SK-N-SH treated with all-trans-retinoic acid at 6 μM for 48 hours (cell line): ENCODE measurements at regions not wholly inside any gene's neighbourhood (a gene's known extent, or its start where the extent isn't known, plus 50 kb on each side); places are given as distances from the start of the nearest gene placed in this dataset.
"Not testable (repeated sequence)": the region's sequence is repeated elsewhere in the genome, so short reads cannot be mapped to it uniquely, and the experiment has no call there.

Experiments
- ATAC-seq: fragments of 200-7000 bp; cut with Tn5 transposase; 3 replicates; pipeline ENCODE4 v1.9.1; 2020; ENCODE audit warnings: mild to moderate bottlenecking, moderate library complexity
- ARNTL ChIP-seq: fragments of 450-650 bp; formaldehyde crosslinking; IDR thresholded peaks from 2 replicates; pipeline ENCODE4 v1.5.0; 2020; ENCODE audit warnings: low read depth, mild to moderate bottlenecking, moderate library complexity, borderline replicate concordance
- BACH2 ChIP-seq: fragments of 250-450 bp; sonication (Bioruptor Pico); IDR thresholded peaks from 2 replicates; pipeline ENCODE4 v1.9.0; 2021; ENCODE audit warnings: mild to moderate bottlenecking, borderline replicate concordance
- CSDC2 ChIP-seq: fragments of 250-450 bp; sonication (Bioruptor Pico); IDR thresholded peaks from 2 replicates; pipeline ENCODE4 v1.5.0; 2020; ENCODE audit warnings: mild to moderate bottlenecking, moderate library complexity
- ESRRG ChIP-seq: fragments of 250-450 bp; sonication (Bioruptor Pico); IDR thresholded peaks from 2 replicates; pipeline ENCODE4 v1.6.1; 2021; ENCODE audit warnings: mild to moderate bottlenecking
- GLIS3 ChIP-seq: fragments of 250-450 bp; sonication (Bioruptor Pico); IDR thresholded peaks from 2 replicates; pipeline ENCODE4 v1.5.0; 2020; ENCODE audit warnings: mild to moderate bottlenecking, moderate library complexity
- ISL1 ChIP-seq: fragments of 250-450 bp; sonication (Bioruptor Pico); IDR thresholded peaks from 2 replicates; pipeline ENCODE4 v2.1.2; 2022; ENCODE audit warnings: mild to moderate bottlenecking, moderate library complexity
- OSR1 ChIP-seq: fragments of 250-450 bp; sonication (Bioruptor Pico); IDR thresholded peaks from 2 replicates; pipeline ENCODE4 v1.8.0; 2022; ENCODE audit warnings: moderate library complexity, mild to moderate bottlenecking, inconsistent platforms
- SNAI2 ChIP-seq: fragments of 250-450 bp; sonication (Bioruptor Pico); IDR thresholded peaks from 2 replicates; pipeline ENCODE4 v1.5.0; 2020; ENCODE audit warnings: mild to moderate bottlenecking, moderate library complexity
- TCF4 ChIP-seq: fragments of 250-450 bp; sonication (Bioruptor Pico); IDR thresholded peaks from 2 replicates; pipeline ENCODE4 v1.8.0; 2021; ENCODE audit warnings: mild to moderate bottlenecking, moderate library complexity, borderline replicate concordance
- TOX ChIP-seq: fragments of 250-450 bp; sonication (Bioruptor Pico); IDR thresholded peaks from 2 replicates; pipeline ENCODE4 v1.8.0; 2021; ENCODE audit warnings: mild to moderate bottlenecking, moderate library complexity, borderline replicate concordance
- ZC3H10 ChIP-seq: fragments of 250-450 bp; sonication (Bioruptor Pico); IDR thresholded peaks from 2 replicates; pipeline ENCODE4 v1.5.1; 2021; ENCODE audit warnings: mild to moderate bottlenecking, moderate library complexity
- ZNF565 ChIP-seq: fragments of 450-650 bp; formaldehyde crosslinking; conservative IDR thresholded peaks from 2 replicates; pipeline ENCODE4 v1.5.0; 2020; ENCODE audit warnings: low read depth, mild to moderate bottlenecking, moderate library complexity
- ZNF70 ChIP-seq: fragments of 450-650 bp; formaldehyde crosslinking; IDR thresholded peaks from 2 replicates; pipeline ENCODE4 v1.5.0; 2020; ENCODE audit warnings: mild to moderate bottlenecking, moderate library complexity
- ZNF8 ChIP-seq: fragments of 450-650 bp; formaldehyde crosslinking; IDR thresholded peaks from 2 replicates; pipeline ENCODE4 v1.5.0; 2020; ENCODE audit warnings: mild to moderate bottlenecking, moderate library complexity
- TF ChIP-seq, protein P1 (sequence below): fragments of 250-450 bp; sonication (Bioruptor Pico); IDR thresholded peaks from 2 replicates; pipeline ENCODE4 v1.5.0; 2020; ENCODE audit warnings: mild to moderate bottlenecking, moderate library complexity
- TF ChIP-seq, protein P2 (sequence below): fragments of 250-450 bp; sonication (Bioruptor Pico); IDR thresholded peaks from 2 replicates; pipeline ENCODE4 v1.5.1; 2021; ENCODE audit warnings: mild to moderate bottlenecking, moderate library complexity
- TF ChIP-seq, protein P3 (sequence below): fragments of 250-450 bp; sonication (Bioruptor Pico); IDR thresholded peaks from 2 replicates; pipeline ENCODE4 v1.8.0; 2021; ENCODE audit warnings: low read depth, mild to moderate bottlenecking, moderate library complexity, borderline replicate concordance

DNA sequence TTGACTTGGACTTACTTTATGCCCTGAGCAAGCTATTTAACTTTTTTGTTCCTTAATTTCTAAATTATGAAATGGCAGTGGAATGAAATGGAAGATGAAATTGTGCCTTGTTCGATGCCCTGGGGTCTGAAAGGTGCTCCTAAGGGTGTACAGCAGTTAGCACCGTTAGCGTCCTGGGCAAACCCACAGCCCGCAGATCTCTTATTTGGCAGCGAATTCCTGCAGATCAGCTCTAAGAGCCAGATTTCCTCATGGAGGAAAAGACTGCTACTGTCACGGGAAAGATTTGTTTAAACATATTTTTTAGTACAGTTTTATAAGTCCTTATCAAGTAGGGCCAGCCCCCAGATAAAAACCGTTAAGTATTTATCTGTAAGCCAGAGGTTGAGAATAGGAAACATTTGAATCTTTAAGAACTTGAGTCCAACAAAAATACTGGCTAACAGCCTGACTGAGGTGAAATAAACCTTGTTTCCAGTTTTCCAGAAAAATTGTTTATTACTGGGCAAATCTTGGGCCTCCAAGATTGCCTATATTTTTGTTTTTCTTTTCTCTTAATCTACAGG, 216.5 kb upstream of the DMRT1 start:
- no peak for TF ChIP-seq ZNF565 (CRISPR knock-in tag)
- no peak for TF ChIP-seq ISL1 (CRISPR knock-in tag)
- no peak for TF ChIP-seq CSDC2 (CRISPR knock-in tag)
- TF ChIP-seq TCF4 (CRISPR knock-in tag): no peak
- no peak for TF ChIP-seq ARNTL (CRISPR knock-in tag)
- TF ChIP-seq GLIS3 (CRISPR knock-in tag): no peak
- TF ChIP-seq, protein P1, sequence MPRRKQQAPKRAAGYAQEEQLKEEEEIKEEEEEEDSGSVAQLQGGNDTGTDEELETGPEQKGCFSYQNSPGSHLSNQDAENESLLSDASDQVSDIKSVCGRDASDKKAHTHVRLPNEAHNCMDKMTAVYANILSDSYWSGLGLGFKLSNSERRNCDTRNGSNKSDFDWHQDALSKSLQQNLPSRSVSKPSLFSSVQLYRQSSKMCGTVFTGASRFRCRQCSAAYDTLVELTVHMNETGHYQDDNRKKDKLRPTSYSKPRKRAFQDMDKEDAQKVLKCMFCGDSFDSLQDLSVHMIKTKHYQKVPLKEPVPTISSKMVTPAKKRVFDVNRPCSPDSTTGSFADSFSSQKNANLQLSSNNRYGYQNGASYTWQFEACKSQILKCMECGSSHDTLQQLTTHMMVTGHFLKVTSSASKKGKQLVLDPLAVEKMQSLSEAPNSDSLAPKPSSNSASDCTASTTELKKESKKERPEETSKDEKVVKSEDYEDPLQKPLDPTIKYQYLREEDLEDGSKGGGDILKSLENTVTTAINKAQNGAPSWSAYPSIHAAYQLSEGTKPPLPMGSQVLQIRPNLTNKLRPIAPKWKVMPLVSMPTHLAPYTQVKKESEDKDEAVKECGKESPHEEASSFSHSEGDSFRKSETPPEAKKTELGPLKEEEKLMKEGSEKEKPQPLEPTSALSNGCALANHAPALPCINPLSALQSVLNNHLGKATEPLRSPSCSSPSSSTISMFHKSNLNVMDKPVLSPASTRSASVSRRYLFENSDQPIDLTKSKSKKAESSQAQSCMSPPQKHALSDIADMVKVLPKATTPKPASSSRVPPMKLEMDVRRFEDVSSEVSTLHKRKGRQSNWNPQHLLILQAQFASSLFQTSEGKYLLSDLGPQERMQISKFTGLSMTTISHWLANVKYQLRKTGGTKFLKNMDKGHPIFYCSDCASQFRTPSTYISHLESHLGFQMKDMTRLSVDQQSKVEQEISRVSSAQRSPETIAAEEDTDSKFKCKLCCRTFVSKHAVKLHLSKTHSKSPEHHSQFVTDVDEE (CRISPR knock-in tag): no peak
- TF ChIP-seq ZNF8 (CRISPR knock-in tag): no peak
- no peak for TF ChIP-seq SNAI2 (CRISPR knock-in tag)
- TF ChIP-seq, all 23 proteins: peak for 0
- no peak for ATAC-seq

DNA sequence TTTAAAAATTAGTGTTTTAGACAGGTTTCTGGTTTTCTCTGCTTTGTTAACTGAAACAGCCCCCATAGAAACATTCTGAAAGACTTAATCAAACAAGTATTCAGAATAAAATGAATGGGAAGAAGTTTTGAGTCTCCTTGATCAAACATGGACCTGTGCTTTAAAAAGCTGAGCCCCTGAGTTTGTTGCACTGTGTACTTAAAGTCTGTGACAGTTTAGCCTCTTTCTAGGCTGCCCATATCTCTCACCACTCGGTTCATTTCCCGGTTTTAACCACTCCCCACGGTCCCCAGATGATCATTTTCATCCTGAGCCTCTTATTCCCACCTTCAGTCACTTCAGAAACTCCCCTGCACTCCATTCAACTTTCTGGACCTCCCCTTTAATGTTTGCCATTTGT, 215.9 kb upstream of the DMRT1 start:
- ATAC-seq: no peak
- no peak for TF ChIP-seq ZC3H10 (CRISPR knock-in tag)
- TF ChIP-seq SNAI2 (CRISPR knock-in tag): no peak
- no peak for TF ChIP-seq CSDC2 (CRISPR knock-in tag)

DNA sequence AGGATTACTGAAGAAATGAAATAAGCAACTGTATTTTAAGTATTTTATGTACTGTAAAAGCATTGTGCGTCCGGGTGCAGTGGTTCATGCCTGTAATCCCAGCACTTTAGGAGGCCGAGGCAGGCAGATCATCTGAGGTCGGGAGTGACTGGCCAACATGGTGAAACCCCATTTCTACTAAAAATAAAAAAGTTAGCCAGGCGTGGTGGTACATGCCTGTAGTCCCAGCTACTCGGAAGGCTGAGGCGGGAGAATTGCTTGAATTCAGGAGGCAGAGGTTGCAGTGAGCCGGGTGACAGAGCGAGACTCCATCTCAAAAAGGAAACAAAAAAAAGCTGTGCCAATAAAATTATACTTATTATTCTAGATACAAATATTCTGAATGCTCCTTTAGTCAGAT, 215.4 kb upstream of the DMRT1 start:
- not testable (repeated sequence) for ATAC-seq

DNA sequence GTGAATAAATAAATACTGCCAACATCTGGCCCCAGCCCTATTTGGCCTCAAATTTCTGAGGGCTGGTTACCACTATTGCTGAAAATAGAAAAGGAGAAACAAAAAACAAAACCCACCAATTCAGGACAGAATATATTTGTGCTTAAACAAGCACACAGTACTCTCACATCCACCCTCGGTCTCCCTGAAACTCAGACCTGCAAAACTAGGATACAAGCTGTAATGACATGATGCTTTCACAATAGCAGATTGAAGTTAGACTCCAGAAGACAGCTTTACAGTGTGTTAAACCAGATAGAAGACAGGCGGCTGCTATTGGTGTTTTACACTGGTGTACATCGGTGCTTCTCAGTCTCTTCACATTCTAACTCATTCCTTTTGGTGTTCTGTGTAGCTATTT, 214.9 kb upstream of the DMRT1 start:
- TF ChIP-seq ARNTL (CRISPR knock-in tag) (no peak), TOX (no peak), TCF4 (CRISPR knock-in tag) (no peak), GLIS3 (CRISPR knock-in tag) (no peak), ZNF70 (no peak), BACH2 (CRISPR knock-in tag) (no peak), OSR1 (CRISPR knock-in tag) (no peak), CSDC2 (CRISPR knock-in tag) (no peak), ISL1 (CRISPR knock-in tag) (no peak), ESRRG (CRISPR knock-in tag) (no peak)
- TF ChIP-seq, protein P1 (CRISPR knock-in tag): no peak
- TF ChIP-seq, protein P2, sequence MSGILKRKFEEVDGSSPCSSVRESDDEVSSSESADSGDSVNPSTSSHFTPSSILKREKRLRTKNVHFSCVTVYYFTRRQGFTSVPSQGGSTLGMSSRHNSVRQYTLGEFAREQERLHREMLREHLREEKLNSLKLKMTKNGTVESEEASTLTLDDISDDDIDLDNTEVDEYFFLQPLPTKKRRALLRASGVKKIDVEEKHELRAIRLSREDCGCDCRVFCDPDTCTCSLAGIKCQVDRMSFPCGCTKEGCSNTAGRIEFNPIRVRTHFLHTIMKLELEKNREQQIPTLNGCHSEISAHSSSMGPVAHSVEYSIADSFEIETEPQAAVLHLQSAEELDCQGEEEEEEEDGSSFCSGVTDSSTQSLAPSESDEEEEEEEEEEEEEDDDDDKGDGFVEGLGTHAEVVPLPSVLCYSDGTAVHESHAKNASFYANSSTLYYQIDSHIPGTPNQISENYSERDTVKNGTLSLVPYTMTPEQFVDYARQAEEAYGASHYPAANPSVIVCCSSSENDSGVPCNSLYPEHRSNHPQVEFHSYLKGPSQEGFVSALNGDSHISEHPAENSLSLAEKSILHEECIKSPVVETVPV (CRISPR knock-in tag): no peak
- TF ChIP-seq, protein P3, sequence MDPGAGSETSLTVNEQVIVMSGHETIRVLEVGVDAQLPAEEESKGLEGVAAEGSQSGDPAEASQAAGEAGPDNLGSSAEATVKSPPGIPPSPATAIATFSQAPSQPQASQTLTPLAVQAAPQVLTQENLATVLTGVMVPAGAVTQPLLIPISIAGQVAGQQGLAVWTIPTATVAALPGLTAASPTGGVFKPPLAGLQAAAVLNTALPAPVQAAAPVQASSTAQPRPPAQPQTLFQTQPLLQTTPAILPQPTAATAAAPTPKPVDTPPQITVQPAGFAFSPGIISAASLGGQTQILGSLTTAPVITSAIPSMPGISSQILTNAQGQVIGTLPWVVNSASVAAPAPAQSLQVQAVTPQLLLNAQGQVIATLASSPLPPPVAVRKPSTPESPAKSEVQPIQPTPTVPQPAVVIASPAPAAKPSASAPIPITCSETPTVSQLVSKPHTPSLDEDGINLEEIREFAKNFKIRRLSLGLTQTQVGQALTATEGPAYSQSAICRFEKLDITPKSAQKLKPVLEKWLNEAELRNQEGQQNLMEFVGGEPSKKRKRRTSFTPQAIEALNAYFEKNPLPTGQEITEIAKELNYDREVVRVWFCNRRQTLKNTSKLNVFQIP (CRISPR knock-in tag): no peak
- TF ChIP-seq, all 23 proteins: peak for 0
- ATAC-seq: no peak
